HL-60 (cell line): ENCODE measurements at regions not wholly inside any gene's neighbourhood (a gene's known extent, or its start where the extent isn't known, plus 50 kb on each side); places are given as distances from the start of the nearest gene placed in this dataset.

Source experiments
- GABPA ChIP-seq: IDR thresholded peaks from 2 replicates; pipeline ENCODE4 v1.6.1; 2012; ENCODE audit warnings: low read depth
- POLR2AphosphoS5 ChIP-seq: IDR thresholded peaks from 2 replicates; pipeline ENCODE4 v1.6.1; 2012; ENCODE audit warnings: low read depth
- SPI1 ChIP-seq: IDR thresholded peaks from 2 replicates; pipeline ENCODE4 v1.6.1; 2012; ENCODE audit warnings: low read depth, mild to moderate bottlenecking, borderline replicate concordance
- TF ChIP-seq, protein P1 (sequence below): IDR thresholded peaks from one replicate; pipeline ENCODE4 v1.5.1; 2011; ENCODE audit warnings: low read length, control low read depth, inconsistent platforms; ENCODE audit not compliant: insufficient read depth

- TF ChIP-seq, protein P1, sequence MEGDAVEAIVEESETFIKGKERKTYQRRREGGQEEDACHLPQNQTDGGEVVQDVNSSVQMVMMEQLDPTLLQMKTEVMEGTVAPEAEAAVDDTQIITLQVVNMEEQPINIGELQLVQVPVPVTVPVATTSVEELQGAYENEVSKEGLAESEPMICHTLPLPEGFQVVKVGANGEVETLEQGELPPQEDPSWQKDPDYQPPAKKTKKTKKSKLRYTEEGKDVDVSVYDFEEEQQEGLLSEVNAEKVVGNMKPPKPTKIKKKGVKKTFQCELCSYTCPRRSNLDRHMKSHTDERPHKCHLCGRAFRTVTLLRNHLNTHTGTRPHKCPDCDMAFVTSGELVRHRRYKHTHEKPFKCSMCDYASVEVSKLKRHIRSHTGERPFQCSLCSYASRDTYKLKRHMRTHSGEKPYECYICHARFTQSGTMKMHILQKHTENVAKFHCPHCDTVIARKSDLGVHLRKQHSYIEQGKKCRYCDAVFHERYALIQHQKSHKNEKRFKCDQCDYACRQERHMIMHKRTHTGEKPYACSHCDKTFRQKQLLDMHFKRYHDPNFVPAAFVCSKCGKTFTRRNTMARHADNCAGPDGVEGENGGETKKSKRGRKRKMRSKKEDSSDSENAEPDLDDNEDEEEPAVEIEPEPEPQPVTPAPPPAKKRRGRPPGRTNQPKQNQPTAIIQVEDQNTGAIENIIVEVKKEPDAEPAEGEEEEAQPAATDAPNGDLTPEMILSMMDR = no peak
- TF ChIP-seq POLR2AphosphoS5 (no peak), SPI1 (no peak), GABPA (no peak)
Observed at GRCh38 chr13:21925720-21926119, 254.8 kb downstream of the FGF9 start.
